ENCODE measurements at regions not wholly inside any gene's neighbourhood (a gene's known extent, or its start where the extent isn't known, plus 50 kb on each side); places are given as distances from the start of the nearest gene placed in this dataset.

- no peaks in the 10 kb centered on the region for H3K36me3 ChIP-seq (ENCODE audit: control insufficient read depth, insufficient read depth, low read length)
- no peaks in the 10 kb centered on the region for H3K27me3 ChIP-seq (ENCODE audit: control insufficient read depth, insufficient read depth, low read length)
- no peak for TF ChIP-seq CTCF (IDR thresholded peaks at IDR 0.05; ENCODE audit: insufficient read depth, low read length, poor library complexity, severe bottlenecking)
- DNase-seq (ENCODE audit: low read depth): no peak
- H3K4me3 ChIP-seq (ENCODE audit: low read depth, low read length): no peak overlapping the region
Observed at GRCh38 chr1:60998786-60999185, 83.6 kb upstream of the NFIA start.

- DNase-seq (ENCODE audit: low read depth): no peak
- Histone ChIP-seq H3K27me3 (ENCODE audit: control insufficient read depth, insufficient read depth, low read length) (no peaks in the 10 kb centered on the region), H3K4me3 (ENCODE audit: low read depth, low read length) (no peak overlapping the region), H3K36me3 (ENCODE audit: control insufficient read depth, insufficient read depth, low read length) (no peaks in the 10 kb centered on the region)
- no peak for TF ChIP-seq CTCF (IDR thresholded peaks at IDR 0.05; ENCODE audit: insufficient read depth, low read length, poor library complexity, severe bottlenecking)
Observed at GRCh38 chr1:60994828-60995492, 87.4 kb upstream of the NFIA start.

DNA sequence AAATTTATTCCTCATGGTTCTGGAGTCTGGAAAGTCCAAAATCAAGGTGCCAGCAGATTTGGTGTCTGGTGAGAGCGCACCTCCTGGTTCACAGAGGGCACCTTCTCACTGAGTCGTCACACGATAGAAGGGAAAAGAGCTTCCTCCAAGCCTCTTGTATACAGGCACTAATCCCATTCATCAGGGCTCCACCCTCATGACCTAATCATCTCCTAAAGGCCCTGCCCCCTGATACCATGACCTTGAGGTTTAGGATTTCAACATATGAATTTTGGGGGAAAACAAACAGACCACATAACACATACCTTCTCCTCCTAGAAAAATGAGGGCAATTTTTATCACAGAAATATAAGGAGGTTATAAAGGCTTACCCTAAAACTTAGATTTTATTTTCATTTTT, 88.0 kb upstream of the NFIA start:
- no peak for TF ChIP-seq CTCF (IDR thresholded peaks at IDR 0.05; ENCODE audit: insufficient read depth, low read length, poor library complexity, severe bottlenecking)
- no peak for DNase-seq (ENCODE audit: low read depth)
- Histone ChIP-seq H3K4me3 (ENCODE audit: low read depth, low read length) (no peak overlapping the region), H3K36me3 (ENCODE audit: control insufficient read depth, insufficient read depth, low read length) (no peaks in the 10 kb centered on the region), H3K27me3 (ENCODE audit: control insufficient read depth, insufficient read depth, low read length) (no peaks in the 10 kb centered on the region)

DNA sequence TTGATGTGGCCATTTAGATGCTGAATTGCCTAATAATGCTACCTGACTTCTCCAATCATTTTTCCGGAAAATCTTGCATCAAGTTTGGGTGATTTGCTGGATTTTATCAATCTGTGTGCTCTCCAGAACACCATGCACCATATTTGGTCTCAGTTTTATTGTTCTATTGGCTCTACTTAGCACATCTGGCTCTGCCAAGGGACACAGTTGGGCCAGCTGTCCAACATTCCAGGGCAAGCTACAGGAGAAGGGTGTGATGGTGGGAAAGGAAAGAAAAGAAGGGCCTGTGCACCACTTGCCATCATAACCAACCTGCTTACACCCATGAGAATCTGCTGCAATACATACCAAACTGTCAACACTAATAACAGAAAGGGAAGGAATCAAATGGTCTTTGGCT, 90.2 kb upstream of the NFIA start:
- Histone ChIP-seq H3K36me3 (ENCODE audit: control insufficient read depth, insufficient read depth, low read length) (no peaks in the 10 kb centered on the region), H3K4me3 (ENCODE audit: low read depth, low read length) (no peak overlapping the region), H3K27me3 (ENCODE audit: control insufficient read depth, insufficient read depth, low read length) (no peaks in the 10 kb centered on the region)
- TF ChIP-seq CTCF (IDR thresholded peaks at IDR 0.05; ENCODE audit: insufficient read depth, low read length, poor library complexity, severe bottlenecking): no peak
- no peak for DNase-seq (ENCODE audit: low read depth)

DNA sequence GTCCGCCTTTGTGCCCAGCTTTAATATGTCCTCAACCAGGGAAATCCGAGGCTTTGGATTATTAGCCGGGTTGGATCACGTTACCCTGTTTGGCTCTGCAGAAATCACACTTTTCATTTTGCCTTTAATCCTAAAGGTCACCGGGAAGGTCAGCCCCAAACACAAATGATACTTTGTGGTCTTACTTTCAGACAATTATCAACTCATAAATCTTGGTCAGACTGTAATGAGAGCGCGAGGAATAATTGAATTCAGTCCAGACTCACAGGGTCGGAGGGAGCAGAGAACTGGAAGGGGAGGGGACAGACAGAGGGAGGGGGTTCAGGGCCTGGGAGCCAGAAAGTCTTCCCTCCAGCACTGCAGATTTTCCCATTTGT, 91.7 kb upstream of the NFIA start:
- DNase-seq (ENCODE audit: low read depth): no peak
- Histone ChIP-seq H3K36me3 (ENCODE audit: control insufficient read depth, insufficient read depth, low read length) (no peaks in the 10 kb centered on the region), H3K4me3 (ENCODE audit: low read depth, low read length) (no peak overlapping the region), H3K27me3 (ENCODE audit: control insufficient read depth, insufficient read depth, low read length) (no peaks in the 10 kb centered on the region)
- TF ChIP-seq CTCF (IDR thresholded peaks at IDR 0.05; ENCODE audit: insufficient read depth, low read length, poor library complexity, severe bottlenecking): no peak

Measured in kidney epithelial cell (primary cell).